MCF 10A (cell line): ENCODE measurements at regions not wholly inside any gene's neighbourhood (a gene's known extent, or its start where the extent isn't known, plus 50 kb on each side); places are given as distances from the start of the nearest gene placed in this dataset.

Experiments used
- BruUV-seq: library from RNA; stranded (reverse); fragments of 400-500 nt; replicated peaks from 2 replicates; lab custom pipeline; 2021; lab: Mats Ljungman, UMichigan
- CTCF ChIA-PET: fragments of 300-600 bp; sonication (Branson Sonifier 250); formaldehyde crosslinking; extraction: SDS; loops from one replicate; lab custom pipeline; 2021; ENCODE audit warnings: antibody characterized with exemption, inconsistent platforms; lab: Yijun Ruan, JAX
- POLR2A ChIA-PET: fragments of 300-600, 350-650 bp; sonication (Branson Sonifier 250); formaldehyde crosslinking; extraction: SDS; loops from one replicate; lab custom pipeline; 2020; ENCODE audit warnings: antibody characterized with exemption, inconsistent platforms; lab: Yijun Ruan, JAX
- DNase-seq: peaks from one replicate; pipeline ENCODE4 v3.0.0-alpha.2; 2018; ENCODE audit not compliant: unreplicated experiment
- H3K27ac Mint-ChIP-seq: one replicate; pipeline ENCODE4 v1.8.0; 2022; ENCODE audit warnings: mild to moderate bottlenecking, low read depth, mixed read lengths; ENCODE audit not compliant: unreplicated experiment
- H3K27me3 Mint-ChIP-seq: one replicate; pipeline ENCODE4 v1.8.0; 2022; ENCODE audit warnings: mixed read lengths; ENCODE audit not compliant: insufficient read depth, unreplicated experiment
- H3K36me3 Mint-ChIP-seq: one replicate; pipeline ENCODE4 v1.8.0; 2022; ENCODE audit warnings: mild to moderate bottlenecking, moderate library complexity, mixed read lengths; ENCODE audit not compliant: insufficient read depth, unreplicated experiment
- H3K4me1 Mint-ChIP-seq: one replicate; pipeline ENCODE4 v1.8.0; 2022; ENCODE audit warnings: mixed read lengths; ENCODE audit not compliant: insufficient read depth, unreplicated experiment
- H3K4me3 Mint-ChIP-seq: one replicate; pipeline ENCODE4 v1.8.0; 2022; ENCODE audit warnings: mild to moderate bottlenecking, moderate library complexity, mixed read lengths; ENCODE audit not compliant: unreplicated experiment
- H3K9me3 Mint-ChIP-seq: one replicate; pipeline ENCODE4 v1.8.0; 2022; ENCODE audit warnings: mixed read lengths; ENCODE audit not compliant: unreplicated experiment
- intact Hi-C: fragments of 100-400 bp; cut with micrococcal nuclease; formaldehyde crosslinking; loops from 2 replicates; pipeline ENCODE4 v1.14.1; 2022
- TF ChIP-seq, protein P1 (sequence below): fragments of 200-600 bp; IDR thresholded peaks from one replicate; pipeline ENCODE4 v1.8.0; 2022; ENCODE audit warnings: antibody characterized with exemption, mild to moderate bottlenecking; ENCODE audit not compliant: unreplicated experiment

DNA sequence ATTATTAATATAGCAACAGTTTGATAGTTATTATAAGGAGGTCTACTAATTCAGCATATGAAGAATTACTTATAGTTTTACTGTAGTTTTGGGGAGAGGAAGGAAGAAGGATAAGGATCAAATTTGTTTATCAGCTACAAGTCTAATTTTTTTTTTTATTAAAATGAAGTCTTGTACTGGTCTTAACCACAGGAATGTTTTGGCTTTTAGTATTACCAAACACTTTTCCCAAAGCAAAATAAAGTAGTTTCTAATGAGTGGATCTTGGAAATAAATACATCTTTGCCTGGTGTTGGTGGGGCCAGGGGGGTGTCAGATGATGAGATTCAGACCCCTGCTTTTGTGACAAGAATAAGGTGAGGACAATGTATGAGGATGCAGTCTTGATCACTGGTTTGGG, 57.2 kb upstream of the ZDHHC17 start:
- intact Hi-C loops = no loop called here
- no peaks in the 10 kb centered on the region for H3K9me3 Mint-ChIP-seq
- H3K4me3 Mint-ChIP-seq = no peak overlapping the region
- ChIA-PET CTCF (interaction anchor here (0.8 kb wide), 1 partner anchor 11 kb away, joined by 3 read pairs; no protein-coding TSS in a partner anchor), POLR2A (no interaction called here)
- DNase-seq = no peak
- no peaks in the 10 kb centered on the region for H3K36me3 Mint-ChIP-seq
- peaks cover 7% of the 10 kb centered on the region for H3K4me1 Mint-ChIP-seq
- TF ChIP-seq, protein P1, sequence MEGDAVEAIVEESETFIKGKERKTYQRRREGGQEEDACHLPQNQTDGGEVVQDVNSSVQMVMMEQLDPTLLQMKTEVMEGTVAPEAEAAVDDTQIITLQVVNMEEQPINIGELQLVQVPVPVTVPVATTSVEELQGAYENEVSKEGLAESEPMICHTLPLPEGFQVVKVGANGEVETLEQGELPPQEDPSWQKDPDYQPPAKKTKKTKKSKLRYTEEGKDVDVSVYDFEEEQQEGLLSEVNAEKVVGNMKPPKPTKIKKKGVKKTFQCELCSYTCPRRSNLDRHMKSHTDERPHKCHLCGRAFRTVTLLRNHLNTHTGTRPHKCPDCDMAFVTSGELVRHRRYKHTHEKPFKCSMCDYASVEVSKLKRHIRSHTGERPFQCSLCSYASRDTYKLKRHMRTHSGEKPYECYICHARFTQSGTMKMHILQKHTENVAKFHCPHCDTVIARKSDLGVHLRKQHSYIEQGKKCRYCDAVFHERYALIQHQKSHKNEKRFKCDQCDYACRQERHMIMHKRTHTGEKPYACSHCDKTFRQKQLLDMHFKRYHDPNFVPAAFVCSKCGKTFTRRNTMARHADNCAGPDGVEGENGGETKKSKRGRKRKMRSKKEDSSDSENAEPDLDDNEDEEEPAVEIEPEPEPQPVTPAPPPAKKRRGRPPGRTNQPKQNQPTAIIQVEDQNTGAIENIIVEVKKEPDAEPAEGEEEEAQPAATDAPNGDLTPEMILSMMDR = no peak
- H3K27ac Mint-ChIP-seq = no peak overlapping the region
- H3K27me3 Mint-ChIP-seq = no peaks in the 10 kb centered on the region
- no TSS peak for BruUV-seq

DNA sequence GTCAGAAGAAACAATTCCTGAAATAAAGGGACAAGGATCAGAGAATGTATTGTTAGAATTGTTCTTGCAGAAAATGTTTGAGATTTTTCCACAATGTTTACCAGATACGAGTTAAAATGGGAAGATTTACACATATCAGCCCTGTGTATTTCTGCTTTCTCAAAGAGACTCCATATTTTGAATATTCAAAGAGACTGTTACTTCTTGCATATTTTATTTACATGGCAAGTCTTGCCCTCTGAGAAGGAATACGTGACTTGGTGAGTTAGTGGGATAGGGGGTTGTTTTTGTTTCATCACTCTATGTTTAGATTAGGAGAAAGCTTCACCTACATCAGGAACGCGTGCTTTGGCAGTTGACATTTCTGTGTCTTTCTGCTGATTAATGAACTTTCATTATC, 56.1 kb upstream of the ZDHHC17 start:
- H3K27ac Mint-ChIP-seq = no peak overlapping the region
- ChIA-PET CTCF (no interaction called here), POLR2A (interaction anchor here (0.7 kb wide), 1 partner anchor 148 kb away, joined by 3 read pairs; the partner anchor contains the start of gene OSBPL8)
- no peaks in the 10 kb centered on the region for H3K9me3 Mint-ChIP-seq
- no peak for DNase-seq
- intact Hi-C loops = no loop called here
- TF ChIP-seq, protein P1 = no peak
- BruUV-seq = no TSS peak
- H3K4me3 Mint-ChIP-seq = no peak overlapping the region
- peaks cover 7% of the 10 kb centered on the region for H3K4me1 Mint-ChIP-seq
- H3K27me3 Mint-ChIP-seq = no peaks in the 10 kb centered on the region
- no peaks in the 10 kb centered on the region for H3K36me3 Mint-ChIP-seq

DNA sequence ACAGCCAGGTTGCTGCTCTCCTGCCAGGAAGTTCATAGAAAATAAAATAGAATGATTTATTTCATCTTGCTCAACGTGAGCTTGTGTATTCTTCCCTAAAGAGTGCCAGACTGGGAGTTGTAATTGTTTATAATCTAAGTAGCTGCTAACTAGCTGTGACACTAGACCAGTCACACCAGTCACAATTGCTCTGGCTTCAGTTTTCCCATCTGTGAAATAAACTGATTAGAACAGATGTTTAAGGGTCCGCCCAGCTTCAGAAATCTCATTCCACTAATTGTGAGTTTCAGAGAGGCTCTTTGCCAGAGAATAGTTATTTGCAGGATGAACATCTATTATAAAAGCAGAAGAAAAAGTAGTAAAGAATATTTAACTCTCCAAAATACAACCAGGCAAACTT, 55.6 kb upstream of the ZDHHC17 start:
- no peak for DNase-seq
- Mint-ChIP-seq H3K4me1 (peaks cover 10% of the 10 kb centered on the region), H3K9me3 (no peaks in the 10 kb centered on the region), H3K27ac (no peak overlapping the region), H3K36me3 (no peaks in the 10 kb centered on the region), H3K27me3 (no peaks in the 10 kb centered on the region), H3K4me3 (no peak overlapping the region)
- CTCF ChIA-PET = no interaction called here
- intact Hi-C loops = no loop called here
- POLR2A ChIA-PET = interaction anchor here (0.7 kb wide), 1 partner anchor 149 kb away, joined by 3 read pairs; the partner anchor contains the start of gene OSBPL8
- TF ChIP-seq, protein P1 = no peak
- BruUV-seq = no TSS peak

DNA sequence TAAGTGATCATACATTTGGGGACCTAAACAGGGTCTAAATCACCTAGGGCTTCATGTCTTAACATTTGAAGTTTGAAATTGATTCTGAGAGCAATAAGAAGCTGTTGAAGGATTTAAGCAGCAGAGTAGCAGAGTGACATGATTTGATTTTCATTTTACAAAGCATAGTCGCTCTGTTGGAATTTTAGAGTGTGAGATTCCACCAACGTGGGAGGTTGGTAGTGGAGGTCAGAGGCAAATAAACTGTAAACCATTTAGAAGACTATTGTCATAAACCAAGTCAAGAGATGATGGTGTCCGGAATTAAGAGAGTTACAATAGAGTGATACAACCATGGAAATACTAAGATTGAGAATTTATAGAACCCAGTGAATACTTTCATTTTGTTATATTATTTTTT, 52.7 kb upstream of the ZDHHC17 start:
- Mint-ChIP-seq H3K4me1 (peaks cover 8% of the 10 kb centered on the region), H3K9me3 (no peaks in the 10 kb centered on the region), H3K36me3 (no peaks in the 10 kb centered on the region), H3K27ac (no peak overlapping the region), H3K4me3 (no peak overlapping the region), H3K27me3 (no peaks in the 10 kb centered on the region)
- POLR2A ChIA-PET = no interaction called here
- no peak for DNase-seq
- BruUV-seq = no TSS peak
- CTCF ChIA-PET = no interaction called here
- intact Hi-C loops = no loop called here
- TF ChIP-seq, protein P1 = no peak
